GM12874 (cell line): ENCODE measurements at regions not wholly inside any gene's neighbourhood (a gene's known extent, or its start where the extent isn't known, plus 50 kb on each side); places are given as distances from the start of the nearest gene placed in this dataset.

Experiments
- CTCF ChIP-seq: IDR thresholded peaks from 2 replicates; pipeline ENCODE4 v1.5.1; 2011; ENCODE audit warnings: low read depth, mild to moderate bottlenecking, control low read depth, low read length, moderate library complexity; ENCODE audit not compliant: insufficient read depth

GRCh38 chr5:154683101-154683880 is 71.9 kb upstream of the LARP1 start:
- TF ChIP-seq CTCF, result no peak

GRCh38 chr5:154679501-154679900 is 75.7 kb upstream of the LARP1 start:
- TF ChIP-seq CTCF, result no peak

- no peak for TF ChIP-seq CTCF
Measured at GRCh38 chr5:154677921-154678320, 77.3 kb upstream of the LARP1 start.

DNA sequence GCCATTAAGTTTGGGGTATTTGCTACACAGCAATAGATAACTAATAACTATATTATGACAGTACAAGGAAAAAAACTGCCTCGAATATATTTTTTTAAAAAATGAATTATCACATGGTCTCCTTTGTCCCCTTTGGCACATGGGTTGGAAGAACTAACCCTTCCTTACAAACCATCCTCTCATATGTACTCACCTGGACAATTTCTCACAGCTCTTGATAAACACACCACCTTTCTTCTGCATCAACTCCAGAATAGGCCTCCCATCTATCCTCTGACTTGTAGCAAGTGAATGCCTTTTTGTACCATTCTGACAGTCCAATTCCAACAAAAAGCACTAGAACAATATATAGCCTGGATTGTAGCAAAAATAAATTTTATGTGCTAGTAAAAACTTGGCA is 78.7 kb upstream of the LARP1 start:
- TF ChIP-seq CTCF, result no peak

DNA sequence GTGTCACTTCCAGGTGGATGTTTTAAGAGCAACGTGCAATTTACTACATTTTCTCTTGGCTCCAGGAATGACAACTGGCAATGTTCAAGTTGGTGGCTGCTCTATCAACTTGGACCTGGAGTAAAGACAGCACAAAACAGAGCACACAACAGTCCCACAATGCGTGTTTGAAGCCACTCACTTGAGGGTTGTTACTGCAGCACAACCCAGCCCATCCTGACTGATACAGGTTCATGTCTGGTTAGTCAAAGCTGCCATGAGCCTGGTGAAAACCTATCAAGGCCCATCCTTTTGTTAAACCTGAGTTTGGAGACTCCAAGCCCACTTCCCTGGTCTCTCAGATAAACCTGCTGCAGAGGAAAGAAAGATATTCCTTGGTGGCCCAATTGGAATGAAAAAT is 81.1 kb upstream of the LARP1 start:
- no peak for TF ChIP-seq CTCF

DNA sequence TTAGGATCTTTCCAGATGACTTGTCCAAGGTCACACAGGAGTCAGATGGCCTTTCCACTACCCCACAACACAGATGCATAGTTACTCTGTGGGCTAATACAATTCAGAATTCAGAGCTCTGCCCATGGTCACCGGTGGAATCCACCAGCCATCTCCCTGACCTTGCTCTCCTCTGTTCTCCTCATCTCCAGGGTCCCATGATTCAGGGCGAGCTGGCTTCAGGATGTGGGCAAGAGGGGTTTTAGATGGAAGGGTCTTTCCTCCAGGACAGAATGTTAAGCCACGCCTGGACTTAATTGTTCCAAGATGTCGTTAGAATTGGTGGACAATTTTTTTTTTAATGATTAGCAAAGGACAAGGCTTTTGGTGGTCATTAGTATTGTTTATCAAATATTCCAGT is 81.7 kb upstream of the LARP1 start:
- no peak for TF ChIP-seq CTCF

DNA sequence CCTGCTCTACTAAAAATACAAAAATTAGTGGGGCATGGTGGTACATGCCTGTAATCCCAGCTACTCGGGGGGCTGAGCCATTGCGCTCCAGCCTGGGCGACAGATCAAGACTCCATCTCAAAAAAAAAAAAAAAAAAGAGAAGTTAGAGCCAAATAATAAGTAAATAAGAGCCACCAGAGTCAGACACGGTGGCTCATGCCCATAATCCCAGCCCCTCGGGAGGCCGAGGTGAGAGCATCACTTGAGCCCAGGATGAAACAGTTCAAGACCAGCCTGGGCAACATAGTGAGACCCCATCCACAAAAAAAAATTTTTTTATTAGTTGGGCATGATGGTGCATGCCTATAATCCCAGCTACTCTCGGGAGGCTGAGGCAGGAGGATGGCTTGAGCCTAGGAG is 85.8 kb upstream of the LARP1 start:
- no peak for TF ChIP-seq CTCF
